GM18861 (cell line): ENCODE measurements at regions not wholly inside any gene's neighbourhood (a gene's known extent, or its start where the extent isn't known, plus 50 kb on each side); places are given as distances from the start of the nearest gene placed in this dataset.

Experiments
- ATAC-seq: cut with Tn5 transposase; IDR thresholded peaks from one replicate; pipeline ENCODE4 v1.9.1; 2021; ENCODE audit not compliant: unreplicated experiment

DNA sequence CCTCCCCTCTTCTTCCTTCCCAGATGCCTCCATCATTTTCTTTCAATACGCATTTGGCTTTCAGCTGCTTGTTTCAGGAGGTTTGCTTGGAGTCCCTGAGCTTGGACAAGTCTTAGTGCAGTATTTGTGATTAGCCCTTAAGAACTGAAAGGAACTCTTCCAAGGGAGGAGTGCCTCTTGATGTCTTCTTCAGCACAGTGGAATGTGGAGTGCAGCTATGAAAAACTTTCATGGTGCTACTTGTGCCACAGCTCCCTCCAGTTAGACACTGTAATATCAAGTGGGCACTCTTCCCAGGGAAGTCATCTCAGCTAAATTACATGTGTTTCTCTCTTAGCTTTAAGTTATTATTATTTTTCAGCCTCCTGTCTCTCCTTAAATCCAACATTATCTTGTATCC is 173.1 kb downstream of the NECTIN3 start:
- ATAC-seq: no peak

DNA sequence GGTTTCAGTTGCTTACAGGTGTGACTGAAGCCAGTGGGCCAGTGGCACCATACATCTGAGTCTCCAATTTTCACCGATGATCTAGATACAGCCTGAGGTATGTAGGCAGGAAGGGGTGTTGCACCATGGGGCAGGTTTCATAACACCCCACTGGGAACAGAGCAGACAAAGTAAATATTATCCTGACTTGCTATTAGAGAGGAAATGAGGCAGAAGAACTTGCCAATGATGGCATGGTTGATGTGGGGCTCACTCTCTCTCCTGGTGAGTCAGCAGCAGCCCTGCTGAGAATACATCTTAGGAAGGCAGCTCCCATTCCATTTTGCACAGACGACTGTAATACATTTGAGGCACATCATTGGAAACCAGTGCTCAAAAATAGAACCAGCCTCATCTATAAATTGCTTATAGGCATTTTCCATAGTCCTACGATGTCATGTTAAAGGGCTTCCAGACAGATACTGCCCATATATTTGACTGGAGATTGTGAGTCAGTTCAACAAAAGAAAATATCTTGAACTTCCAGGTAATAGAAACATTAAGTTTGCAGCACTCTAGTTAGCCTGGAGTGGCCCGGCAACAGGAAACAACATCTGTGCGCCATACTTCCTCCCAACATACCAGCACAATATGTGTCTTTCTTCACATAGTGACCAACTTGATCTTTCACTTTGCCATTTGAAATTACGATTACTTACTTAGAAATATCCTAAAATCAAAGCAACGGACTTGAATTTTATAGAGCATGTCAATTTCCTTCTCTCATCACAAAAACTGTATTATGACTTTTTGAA is 175.5 kb downstream of the NECTIN3 start:
- no peak for ATAC-seq

DNA sequence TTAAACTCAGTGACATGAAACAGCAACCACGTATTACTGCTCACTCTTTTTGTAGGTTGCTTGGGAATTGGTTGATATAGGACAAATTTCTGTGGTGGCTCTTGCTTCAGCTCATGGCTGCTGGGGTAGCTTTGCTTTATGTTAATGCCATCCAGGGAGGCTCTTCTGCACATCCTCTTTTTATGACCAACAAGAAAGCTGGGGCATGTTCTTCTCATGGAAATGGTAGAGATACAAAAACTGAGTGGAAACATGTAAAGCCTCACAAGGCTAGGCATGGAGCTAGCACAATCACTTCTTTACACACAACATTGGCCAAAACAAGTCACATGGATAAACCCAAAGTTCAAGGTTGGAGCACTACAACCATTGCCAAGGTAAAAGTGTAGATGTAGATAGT is 176.8 kb downstream of the NECTIN3 start:
- ATAC-seq: no peak

DNA sequence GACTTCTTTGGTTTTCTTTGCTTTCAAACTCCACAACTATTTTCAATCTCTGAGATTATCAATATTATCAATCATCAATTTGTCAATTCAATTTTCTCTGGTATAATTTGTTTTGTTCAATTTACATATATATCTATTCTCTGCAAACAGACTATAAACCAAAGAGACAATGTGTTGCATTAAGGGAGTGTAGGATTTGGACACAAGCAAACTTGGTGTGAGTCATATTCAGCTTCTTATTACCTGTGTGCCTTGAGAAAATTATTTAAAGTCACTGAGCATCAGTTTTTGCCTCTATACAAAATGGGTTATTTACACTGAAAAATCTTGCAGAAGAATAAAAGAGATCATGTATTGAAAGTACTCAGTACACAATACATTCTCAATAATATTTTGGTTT is 177.8 kb downstream of the NECTIN3 start:
- ATAC-seq: no peak

DNA sequence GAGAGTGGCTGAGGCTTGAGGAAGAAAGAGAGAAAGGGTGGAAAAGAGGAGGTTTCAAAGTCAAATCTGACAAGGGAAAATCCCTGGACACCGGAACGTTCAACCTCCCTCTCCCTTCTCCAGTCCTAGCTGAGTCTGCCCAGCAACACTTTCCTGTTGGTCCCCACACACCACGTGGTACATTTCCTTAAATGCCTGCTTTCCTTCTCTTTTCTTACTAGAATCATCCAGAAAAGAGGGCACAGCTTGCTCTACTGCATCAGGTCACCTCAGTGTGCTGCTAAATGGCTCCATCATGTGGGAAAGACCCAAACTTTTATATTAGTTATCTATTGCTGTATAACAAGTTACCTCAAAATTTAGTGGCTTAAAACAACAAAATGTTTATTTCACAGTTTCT is 181.2 kb downstream of the NECTIN3 start:
- ATAC-seq: no peak

DNA sequence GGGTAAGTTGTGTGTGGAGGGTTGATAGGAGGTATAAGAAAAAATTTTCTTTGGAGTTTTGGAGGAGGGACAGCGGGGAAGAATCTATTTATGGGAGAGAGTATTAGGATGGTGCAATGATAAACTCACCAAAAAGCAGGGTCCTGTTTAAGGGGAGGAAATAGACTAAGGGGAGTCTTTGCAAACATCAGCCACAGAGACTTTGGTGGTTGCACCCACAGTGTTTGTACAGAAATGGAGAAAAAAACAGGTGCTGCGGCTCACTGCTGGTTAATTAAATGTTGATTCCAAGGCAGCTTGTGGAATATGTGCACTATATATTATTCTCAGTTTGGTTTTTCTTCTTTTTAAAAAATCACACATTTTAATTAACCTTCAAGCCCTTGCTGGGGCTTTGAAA is 182.1 kb downstream of the NECTIN3 start:
- ATAC-seq: no peak

- ATAC-seq: peak; percentile 66
Observed at GRCh38 chr3:111260878-111261277, 189.3 kb downstream of the NECTIN3 start.

- no peak for ATAC-seq
Observed at GRCh38 chr3:111269777-111270176, 198.2 kb downstream of the NECTIN3 start.

- ATAC-seq: no peak
Observed at GRCh38 chr3:111277226-111277625, 205.6 kb downstream of the NECTIN3 start.

DNA sequence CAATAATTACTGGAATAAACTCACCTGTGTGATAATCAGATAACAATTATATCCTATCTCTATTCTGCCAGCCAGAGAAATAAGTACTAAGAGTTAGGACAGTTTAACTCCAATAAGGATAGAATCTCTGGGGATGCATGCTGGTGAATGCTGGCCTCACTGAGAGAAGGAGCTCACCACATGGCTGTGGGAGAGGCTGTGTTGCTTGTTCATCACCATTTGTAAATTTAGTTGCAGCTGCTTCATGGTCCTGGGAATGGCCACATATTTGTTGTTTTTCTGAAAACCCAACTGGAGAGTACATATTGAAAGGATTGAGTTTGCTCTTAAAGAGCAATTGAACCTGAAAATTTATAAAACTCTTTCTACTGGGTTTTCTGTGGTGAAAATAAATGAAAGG is 207.3 kb downstream of the NECTIN3 start:
- ATAC-seq: no peak

DNA sequence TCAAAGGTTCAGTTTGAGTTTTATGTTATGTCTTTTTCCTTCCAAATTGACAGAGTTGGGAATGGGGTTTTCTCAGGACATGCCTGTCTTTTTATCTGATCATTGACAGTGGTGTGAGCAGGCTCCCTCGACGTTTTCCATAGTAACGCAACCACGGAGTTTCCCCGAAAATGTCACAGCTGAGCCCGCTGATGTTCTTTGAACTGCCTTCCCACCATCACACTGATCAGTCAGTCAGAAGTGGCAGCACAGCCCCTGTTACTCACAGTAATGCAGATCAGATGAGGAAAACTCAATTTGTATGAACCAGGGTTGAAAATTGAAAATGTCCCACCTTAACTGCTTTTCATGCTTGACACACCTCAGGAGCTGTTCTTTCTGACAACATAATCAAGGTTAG is 210.4 kb downstream of the NECTIN3 start:
- no peak for ATAC-seq

- ATAC-seq: no peak
Observed at GRCh38 chr3:111283165-111283564, 211.5 kb downstream of the NECTIN3 start.

DNA sequence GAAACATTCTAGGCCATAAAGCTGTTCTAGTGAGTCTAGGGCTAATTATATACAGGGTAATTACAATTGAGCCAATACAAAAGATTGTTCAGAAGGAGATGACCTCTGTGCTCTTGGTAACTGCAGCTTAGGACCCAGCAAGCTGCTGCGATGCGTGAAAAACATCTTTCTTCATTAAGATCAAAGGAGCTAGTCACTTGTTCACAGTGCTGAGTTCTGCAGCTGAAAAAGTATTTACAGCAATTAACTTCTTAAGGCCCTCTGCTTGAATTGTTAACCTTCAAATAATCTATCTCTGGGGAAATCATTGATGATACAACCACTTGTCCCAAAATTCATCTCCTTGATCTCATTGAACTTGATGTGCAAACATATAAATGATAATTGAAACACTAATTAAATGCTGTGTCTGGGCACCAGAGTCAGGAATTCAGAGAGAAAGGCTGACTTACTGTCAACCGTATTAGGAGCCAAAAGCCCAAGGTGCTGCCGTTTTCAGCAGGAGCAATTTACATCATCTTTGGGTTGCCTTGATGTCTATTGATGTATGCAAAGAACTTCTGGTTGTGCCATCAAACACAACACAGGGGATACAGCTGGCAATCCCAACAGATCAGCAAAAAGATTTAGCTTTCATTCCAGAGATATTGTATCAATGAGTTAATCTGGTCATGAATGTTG is 213.0 kb downstream of the NECTIN3 start:
- ATAC-seq: no peak

DNA sequence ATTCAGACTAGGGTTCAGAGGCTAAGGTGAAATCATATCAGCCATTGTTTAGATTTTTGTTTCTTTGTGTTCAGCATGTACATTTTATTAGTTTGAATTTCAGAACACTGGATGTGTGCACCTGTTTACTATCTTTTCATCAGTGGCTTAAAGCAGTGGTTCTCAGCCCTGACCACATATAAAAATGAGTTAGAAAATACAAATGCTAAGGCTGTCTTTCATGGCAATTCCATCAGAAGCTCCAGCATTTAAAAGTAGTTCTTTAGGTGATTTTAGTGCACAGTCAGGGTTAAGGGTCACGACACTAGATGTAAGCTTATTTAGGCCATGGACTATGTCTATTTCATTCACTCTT is 213.5 kb downstream of the NECTIN3 start:
- ATAC-seq: no peak

GRCh38 chr3:111285694-111286093 is 214.1 kb downstream of the NECTIN3 start:
- ATAC-seq: no peak

DNA sequence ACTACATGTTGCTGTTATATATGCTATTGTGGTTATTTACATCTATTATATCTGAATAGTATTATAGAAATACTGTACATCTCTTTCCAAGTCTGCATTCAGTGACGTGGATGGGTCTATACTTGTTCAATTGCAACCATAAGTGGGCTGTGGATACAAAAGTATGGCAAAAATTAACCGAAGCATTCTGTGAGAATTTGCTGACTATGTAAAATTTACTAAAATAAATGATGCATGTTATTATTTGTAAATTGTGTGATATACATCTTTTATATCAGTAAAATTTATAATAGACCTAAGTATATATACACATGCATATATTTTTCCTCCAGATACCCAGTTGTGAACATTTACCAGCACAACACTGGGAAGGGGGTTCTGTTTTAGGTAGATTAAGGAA is 215.1 kb downstream of the NECTIN3 start:
- ATAC-seq: no peak

DNA sequence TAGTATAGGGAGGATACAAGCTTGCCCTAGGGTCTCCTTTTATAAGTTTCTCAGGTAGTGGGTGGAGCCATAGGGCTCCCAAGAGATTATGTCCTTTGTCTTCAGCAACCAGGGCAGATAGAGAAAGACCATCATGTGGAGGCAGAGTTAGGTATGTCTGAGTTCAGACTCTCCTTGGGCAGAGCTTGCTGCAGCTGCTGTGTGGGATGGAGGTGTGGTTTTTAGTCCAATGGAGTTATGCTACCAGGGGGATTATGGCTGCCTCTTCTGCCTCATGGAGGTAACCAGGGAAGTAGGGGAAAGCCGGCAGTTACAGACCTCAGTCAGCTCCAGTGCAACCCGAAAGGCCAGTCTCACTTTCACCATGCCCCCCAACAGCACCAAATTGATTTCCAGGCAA is 220.5 kb downstream of the NECTIN3 start:
- no peak for ATAC-seq

GRCh38 chr3:111299192-111299615 is 227.6 kb downstream of the NECTIN3 start:
- no peak for ATAC-seq

GRCh38 chr3:111301238-111301798 is 229.7 kb downstream of the NECTIN3 start:
- no peak for ATAC-seq

DNA sequence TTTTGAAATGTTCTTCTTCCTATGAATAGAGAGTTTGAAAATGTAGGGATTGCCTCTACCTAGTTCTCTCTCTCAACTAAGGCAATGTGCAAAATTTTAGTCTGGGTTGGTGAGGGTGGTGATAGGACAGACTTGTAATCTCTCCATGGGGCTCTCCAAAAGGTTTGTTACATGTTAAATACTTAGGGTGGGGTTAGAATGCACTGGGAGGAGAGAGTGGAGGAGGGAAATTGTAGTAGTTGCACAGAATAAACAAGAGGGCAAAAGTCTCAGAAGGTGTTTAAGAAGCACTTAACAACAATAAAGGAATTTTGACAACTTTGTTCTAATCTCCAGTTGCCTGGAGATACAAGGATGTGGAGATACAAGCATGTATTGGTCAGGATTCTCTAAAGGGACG is 230.4 kb downstream of the NECTIN3 start:
- no peak for ATAC-seq

GRCh38 chr3:111303760-111304159 is 232.1 kb downstream of the NECTIN3 start:
- no peak for ATAC-seq

- ATAC-seq: no peak
Observed at GRCh38 chr3:111307676-111308075, 234.3 kb upstream of the CD96 start.
